ENCODE measurements at regions not wholly inside any gene's neighbourhood (a gene's known extent, or its start where the extent isn't known, plus 50 kb on each side); places are given as distances from the start of the nearest gene placed in this dataset.

DNA sequence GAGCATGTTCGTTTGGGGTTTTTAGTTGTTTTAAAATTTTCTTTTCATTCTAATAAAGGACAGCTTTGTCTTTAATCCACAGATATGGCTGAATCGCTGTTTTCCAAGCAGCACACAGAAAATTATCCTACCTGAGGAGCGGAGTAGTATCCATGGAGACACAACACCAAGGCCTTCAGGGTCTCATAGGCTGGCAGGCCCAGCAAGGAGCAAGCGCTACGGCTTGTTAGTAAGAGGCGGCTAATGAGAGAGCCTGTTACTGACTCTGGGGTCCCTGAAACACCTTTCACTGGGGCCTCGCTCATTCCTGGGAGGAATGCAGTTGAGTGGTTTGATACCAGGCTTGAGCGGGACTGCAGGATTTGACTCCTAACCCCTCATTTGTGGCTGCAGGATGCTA, 303.8 kb upstream of the CDH4 start:
- ATAC-seq (ENCODE audit: low FRiP score) = no peak
- TF ChIP-seq, protein P1, sequence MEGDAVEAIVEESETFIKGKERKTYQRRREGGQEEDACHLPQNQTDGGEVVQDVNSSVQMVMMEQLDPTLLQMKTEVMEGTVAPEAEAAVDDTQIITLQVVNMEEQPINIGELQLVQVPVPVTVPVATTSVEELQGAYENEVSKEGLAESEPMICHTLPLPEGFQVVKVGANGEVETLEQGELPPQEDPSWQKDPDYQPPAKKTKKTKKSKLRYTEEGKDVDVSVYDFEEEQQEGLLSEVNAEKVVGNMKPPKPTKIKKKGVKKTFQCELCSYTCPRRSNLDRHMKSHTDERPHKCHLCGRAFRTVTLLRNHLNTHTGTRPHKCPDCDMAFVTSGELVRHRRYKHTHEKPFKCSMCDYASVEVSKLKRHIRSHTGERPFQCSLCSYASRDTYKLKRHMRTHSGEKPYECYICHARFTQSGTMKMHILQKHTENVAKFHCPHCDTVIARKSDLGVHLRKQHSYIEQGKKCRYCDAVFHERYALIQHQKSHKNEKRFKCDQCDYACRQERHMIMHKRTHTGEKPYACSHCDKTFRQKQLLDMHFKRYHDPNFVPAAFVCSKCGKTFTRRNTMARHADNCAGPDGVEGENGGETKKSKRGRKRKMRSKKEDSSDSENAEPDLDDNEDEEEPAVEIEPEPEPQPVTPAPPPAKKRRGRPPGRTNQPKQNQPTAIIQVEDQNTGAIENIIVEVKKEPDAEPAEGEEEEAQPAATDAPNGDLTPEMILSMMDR (IDR thresholded peaks at IDR 0.05) = no peak

DNA sequence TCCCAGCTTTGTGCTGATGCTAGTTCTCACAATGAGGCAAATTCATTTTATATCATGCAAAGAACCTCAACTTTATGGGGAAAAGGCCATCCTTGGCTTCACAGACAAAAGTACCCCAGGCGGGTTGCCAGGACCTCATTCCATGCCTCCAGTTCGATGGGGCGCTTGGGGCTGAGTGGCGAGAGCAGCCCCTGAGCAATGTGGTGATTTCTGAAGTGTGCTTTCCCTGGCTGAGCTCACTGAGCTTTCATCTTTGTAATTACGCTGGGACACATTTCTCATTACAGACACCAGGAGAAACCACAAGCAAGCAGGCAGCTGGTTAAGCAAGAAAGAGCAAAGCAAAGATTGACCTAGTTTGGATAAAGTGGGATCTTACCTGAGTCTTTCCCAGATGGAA, 301.5 kb upstream of the CDH4 start:
- DNase-seq (ENCODE audit: low spot score) = no peak
- TF ChIP-seq, protein P1 (IDR thresholded peaks at IDR 0.05) = no peak
- ATAC-seq (ENCODE audit: low FRiP score) = no peak

More for the DNA sequence above, 303.8 kb upstream of the CDH4 start:
- no peak for DNase-seq (ENCODE audit: low spot score)

DNA sequence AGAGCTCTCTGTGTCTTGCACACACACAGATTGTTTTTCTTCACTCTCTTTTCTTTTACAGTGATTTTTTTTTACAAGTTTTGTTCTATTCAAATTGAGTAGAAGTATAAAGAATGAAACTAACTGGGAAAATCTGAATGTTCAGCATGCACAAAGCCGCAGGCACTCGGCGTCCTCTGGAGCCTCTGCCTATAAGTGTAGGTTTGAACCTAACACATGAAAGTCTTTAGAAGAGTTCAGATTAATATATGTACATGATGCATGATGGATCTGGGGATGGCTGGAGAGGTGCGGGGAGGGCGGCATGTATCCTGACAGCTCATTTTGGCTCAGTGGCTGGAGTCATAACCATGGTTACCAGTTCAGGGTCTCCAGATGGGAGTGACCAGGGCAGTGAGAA, 301.1 kb upstream of the CDH4 start:
- TF ChIP-seq, protein P1 (IDR thresholded peaks at IDR 0.05) = no peak
- no peak for ATAC-seq (ENCODE audit: low FRiP score)

DNA sequence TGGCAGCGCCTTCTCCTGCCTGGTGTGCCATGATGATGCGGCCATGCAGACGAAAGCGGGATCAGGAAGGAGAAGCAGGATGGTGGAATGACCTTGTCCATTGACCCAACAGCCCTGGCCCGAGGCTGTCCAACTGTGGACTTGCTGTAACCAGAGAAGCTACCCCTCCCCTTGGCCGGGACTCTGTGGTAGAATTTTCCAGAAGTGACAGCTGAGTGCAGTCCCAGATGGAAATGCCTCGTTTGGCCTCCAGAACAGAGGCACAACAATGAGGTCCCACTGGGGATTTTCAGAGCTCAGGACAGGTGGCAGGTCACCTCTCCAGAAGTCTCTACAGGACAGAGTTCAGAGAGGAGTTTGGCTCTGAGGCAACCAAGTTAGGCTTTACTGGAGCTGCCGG, 299.2 kb upstream of the CDH4 start:
- DNase-seq (ENCODE audit: low spot score) (no peak), ATAC-seq (ENCODE audit: low FRiP score) (no peak)
- TF ChIP-seq, protein P1 (IDR thresholded peaks at IDR 0.05) = no peak

More for the DNA sequence above, 301.1 kb upstream of the CDH4 start:
- DNase-seq (ENCODE audit: low spot score) = no peak

DNA sequence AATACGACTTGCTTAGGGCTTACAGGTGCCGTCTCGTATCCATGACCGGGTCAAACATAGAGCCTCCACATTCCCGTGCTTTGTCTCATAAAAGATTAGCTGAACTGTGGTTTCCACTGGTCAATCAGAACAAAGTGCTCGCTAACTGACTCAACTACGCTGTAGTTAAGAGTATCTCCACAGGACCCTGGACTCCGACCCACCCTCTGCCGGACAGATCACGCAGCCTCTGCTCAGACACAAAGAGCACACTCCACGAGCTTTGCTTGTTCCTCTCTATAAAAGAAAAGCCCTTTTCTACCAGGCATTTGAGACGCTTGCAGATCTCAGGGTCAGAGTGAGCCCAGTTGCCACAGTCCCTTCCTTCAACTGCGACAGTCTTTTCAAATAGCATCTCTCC, 298.7 kb upstream of the CDH4 start:
- no peak for ATAC-seq (ENCODE audit: low FRiP score)
- TF ChIP-seq, protein P1 (IDR thresholded peaks at IDR 0.05) = no peak
- DNase-seq (ENCODE audit: low spot score) = no peak

DNA sequence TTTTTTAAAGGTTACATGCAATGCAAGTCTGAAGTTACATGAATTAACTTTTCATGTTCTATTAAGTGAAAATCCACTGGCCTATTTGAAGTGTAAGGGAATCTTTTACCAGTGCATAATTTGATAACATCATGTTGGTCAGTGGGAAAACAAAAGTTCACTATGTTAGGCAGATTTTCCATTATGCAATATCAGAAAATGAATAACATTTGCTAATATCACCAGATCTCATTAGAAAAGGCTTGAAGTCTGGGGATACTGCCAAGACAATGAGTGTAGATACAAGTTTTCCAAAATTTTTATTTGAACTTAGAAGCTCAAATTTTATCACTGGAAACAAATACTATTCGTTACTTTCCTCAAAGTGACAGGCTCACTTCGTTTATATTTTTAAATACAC, 296.4 kb upstream of the CDH4 start:
- ATAC-seq (ENCODE audit: low FRiP score) (peak; percentile 34), DNase-seq (ENCODE audit: low spot score) (no peak)
- TF ChIP-seq, protein P1 (IDR thresholded peaks at IDR 0.05) = no peak

DNA sequence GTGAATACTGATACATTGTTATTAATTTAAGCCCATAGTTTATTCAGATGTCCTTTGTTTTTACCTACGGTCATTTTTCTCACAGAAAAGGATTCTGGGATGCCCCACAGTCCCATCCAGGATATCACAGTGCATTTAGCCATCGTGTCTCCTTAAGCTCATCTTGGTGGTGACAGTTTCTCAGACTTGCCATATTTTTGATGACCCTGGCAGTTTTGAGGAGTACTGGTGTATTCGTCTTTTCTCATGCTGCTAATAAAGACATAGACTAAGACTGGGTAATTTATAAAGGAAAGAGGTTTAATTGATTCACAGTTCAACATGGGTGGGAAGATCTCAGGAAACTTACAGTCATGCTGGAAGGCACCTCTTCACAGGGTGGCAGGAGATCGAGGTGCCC, 295.9 kb upstream of the CDH4 start:
- ATAC-seq (ENCODE audit: low FRiP score) (no peak), DNase-seq (ENCODE audit: low spot score) (no peak)
- TF ChIP-seq, protein P1 (IDR thresholded peaks at IDR 0.05) = no peak
